Occipital lobe (tissue), 1 donor: ENCODE measurements at regions not wholly inside any gene's neighbourhood (a gene's known extent, or its start where the extent isn't known, plus 50 kb on each side); places are given as distances from the start of the nearest gene placed in this dataset.

Experiments
- DNase-seq: peaks from one replicate; lab custom pipeline; 2025; lab: John Stamatoyannopoulos, UW

DNA sequence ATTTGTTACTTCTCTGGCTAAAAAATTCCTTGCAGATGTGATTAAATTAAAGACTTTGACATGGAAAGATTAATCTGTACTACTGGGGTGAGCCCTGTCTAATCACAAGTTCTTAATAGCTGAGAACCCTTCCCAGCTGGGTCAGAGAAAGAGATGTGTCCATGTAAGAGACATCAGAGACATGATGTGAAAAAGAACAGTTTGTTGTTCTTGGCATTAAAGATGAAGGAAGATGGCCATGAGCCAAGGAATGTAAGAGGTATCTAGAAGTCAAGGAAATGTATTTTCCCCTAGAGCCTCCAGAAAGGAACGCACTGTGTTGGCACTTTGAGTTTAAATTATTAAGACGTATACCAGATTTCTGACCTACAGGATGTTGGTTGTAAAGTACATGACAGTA is 1271.5 kb upstream of the PRMT6 start:
- DNase-seq: no peak

DNA sequence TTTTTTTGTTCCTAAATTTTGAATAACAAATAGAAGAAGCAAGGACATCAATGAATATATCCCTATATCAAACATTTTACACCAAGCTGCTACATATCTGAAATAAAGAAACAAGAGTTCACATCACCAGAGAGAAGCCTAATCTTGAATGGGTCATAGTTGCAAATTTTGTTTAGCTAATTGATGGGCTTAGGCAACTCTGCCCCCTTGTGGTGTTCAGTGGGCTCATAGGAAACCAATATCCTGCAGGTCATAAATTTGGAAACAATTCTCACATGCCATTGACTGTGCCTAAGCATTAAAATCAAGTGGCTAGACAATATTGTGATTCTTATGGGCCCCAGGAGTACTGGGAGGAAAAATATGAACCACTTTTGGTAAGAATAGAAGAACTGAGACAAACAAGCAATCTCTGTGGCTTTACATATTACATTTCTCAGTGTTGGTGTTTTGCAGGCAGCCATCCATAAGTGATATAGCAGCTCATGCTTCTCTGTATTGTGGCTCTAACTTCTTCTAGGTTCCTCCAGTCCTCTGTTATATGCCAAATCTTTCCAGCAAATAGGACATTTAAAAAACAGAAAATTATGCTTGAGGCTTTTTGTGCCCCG is 1262.8 kb upstream of the PRMT6 start:
- peak; percentile 7 for DNase-seq

DNA sequence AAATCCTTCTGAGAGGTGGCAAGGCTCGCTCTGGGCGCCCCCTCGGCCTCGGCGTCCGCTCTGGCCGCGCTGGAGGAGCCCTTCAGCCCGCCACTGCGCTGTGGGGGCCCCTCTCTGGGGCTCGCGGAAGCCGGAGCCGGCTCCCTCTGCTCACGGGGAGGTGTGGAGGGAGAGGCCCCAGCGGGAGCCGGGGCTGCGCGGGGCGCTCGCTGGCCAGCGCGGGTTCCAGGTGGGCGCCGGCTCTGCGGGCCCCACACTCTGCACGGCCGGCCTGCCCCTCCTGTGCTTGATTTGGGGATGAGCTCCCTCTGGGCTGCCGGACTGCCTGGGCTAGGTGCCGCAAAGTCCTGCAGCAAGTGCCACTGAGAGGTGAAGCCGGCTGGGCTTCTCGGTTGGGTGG is 1260.7 kb upstream of the PRMT6 start:
- no peak for DNase-seq

DNA sequence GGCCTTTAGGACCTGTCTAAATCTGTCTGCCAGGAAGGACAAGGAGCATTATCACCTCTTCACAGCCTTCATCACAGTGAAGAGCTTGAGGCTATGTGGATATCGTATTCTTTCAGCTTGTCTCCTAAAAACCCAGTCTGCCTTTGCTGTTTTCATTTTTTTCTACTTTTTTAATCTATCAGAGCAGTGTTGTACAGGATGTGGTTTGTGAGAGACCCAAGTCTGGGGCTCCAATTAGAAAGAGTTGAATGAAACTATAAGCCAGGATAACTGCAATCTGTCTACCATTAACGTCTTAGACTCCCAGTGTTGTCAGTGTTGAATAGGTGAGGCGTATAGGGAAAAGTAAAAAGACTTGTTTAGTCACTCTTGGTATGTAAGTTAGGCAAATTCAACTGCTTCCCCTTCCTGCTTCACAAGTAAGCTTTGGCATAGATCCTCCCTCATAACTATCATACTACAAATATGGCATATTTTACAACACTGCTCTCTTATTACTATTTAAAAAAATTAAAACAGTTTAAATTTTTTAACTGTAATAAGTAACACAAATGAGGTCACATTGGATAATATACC is 1225.8 kb upstream of the PRMT6 start:
- no peak for DNase-seq

DNA sequence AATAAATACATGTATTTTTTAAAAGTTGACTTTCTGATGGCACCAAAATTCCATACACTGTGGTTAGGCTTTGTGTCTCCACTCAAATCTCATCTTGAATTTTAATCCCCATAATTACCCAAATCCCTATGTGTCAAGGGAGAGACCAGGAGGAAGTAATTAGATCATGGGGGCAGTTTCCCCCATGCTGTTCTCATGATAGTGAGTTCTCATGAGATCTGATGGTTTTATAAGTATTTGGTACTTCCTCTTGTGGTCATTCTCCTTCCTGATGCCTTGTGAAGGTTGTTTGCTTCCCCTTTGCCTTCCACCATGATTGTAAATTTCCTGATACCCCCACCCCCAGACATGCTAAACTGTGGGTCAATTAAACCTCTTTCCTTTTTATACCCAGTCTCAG is 1218.4 kb upstream of the PRMT6 start:
- DNase-seq: no peak

DNA sequence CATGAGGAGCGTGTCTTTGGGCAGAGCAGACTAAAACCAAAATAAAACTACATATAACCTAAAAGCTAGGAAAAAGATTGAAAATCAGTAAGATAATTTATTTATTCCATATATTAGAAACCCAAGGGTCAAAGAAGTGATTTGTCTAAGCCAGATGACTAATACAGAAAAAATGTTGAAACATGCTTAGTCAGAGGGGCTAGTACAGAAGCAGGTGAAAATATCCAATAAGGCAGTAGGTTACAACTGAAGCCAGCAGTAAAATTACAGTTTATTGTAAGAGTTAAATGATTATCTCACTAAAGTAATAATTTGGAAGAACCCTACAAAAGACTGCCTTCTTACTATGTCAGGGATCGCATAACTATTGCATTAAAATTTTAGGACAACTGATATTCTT is 1190.9 kb upstream of the PRMT6 start:
- DNase-seq: no peak

DNA sequence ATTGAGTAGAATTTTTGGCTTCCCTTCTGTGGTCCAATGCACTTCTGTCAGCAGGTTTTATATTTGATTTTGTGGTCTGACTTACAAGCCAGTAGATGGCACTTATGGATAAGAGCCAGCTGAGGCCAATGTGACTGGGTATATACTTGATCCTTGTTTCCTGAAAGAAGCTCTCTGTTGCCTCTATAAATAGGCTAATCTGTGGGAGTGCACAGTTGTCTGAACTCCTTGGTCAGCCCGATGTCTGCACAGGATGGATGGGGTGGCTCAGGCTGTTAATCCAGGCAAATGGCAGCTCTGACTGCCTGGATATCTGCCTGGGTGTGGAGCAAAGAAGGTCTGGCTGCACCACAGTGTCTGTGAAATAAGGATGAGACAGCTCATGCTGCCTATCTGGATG is 1183.7 kb upstream of the PRMT6 start:
- no peak for DNase-seq

DNA sequence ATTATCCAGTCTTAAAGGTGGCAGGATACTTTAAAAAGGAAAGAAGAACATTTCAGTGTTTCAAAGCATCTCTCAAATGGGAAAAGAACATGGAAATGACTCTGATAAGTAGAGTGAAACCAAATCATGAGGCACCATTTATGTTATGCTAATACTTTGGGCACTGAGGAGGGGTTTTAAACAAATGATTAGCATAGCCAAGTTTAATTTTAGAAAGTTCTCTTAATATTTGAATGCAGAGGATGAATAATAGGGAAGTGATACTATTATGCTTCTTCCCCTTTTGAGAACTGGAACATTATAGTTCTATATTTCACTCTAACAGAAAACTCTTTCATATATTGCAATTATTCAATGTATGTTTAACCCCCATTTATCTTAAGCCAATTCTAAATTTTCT is 1181.9 kb upstream of the PRMT6 start:
- DNase-seq: no peak

DNA sequence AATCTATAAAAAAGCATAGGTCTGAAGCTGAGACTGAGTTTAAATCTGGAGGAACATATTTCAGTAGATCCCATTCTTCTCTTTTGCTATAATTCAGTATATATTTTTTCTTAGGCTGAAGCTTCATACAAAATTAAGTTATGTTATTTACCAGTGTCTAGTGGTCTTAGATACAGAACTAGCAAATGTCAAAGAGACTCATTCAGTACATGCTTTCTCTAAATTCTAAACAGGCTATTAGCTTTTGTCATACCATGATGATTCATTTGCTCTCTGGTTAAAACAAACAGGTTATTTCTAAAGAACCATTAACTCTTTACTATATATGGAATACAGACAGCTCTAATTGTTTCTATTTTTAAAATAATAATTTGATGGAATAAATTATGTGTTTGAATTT is 1170.2 kb upstream of the PRMT6 start:
- DNase-seq: no peak

DNA sequence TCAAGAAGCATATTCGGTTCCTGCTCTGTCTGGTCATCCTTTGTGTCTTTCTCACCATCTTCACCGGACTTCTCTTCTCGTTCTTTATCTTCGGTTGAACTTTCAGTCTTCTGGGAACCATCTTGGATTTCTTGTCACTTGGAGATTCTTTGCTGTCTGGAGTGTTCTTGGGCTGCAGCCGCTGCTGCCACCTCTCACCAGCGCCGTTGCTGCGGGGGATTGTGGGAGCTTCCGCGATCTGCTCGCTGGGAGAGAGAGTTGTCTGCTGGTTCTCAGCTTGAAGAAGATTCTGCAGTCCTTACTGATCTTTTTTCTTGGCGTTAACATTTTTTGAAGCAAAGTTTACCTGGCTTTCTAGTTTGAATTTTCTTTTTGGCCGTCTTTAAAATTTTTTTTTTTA is 1165.2 kb upstream of the PRMT6 start:
- no peak for DNase-seq

DNA sequence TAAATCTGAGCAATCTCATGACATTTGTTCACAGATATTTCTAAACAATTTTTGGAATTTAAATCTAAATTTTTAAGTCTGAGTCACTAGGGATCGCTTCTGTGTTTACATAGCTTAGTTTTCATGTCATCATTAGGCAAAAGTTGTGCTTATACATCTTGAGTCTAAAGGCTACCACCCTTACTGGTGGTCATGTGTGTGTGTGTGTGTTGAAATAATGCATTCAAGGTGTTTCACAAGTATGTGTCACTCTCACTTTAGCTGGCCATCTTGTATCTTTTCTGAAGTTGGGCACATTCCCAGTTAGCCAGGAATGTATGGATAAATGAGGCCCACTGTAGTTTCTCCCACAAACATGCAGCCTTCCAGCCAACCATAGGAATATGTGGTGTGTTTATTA is 1162.5 kb upstream of the PRMT6 start:
- no peak for DNase-seq

DNA sequence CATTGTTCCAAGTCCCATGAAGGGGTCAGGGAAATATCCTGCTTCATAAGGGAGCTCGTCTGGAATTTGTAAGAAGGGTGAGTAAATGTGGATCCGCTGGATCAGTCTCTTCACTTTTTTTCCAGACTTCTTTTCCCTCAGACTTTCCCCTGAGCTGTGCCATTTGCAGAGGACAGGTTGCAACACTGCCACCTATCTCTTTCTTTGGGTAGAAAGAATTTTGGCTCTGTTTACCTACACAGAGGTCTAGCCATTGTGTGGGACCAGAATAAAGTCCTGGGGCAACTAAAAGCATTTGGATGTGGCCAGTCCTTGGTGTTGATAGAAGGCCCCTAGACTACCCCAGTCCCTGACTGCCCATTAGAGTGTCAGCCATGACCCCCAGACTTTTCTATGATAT is 1146.7 kb upstream of the PRMT6 start:
- DNase-seq: no peak

DNA sequence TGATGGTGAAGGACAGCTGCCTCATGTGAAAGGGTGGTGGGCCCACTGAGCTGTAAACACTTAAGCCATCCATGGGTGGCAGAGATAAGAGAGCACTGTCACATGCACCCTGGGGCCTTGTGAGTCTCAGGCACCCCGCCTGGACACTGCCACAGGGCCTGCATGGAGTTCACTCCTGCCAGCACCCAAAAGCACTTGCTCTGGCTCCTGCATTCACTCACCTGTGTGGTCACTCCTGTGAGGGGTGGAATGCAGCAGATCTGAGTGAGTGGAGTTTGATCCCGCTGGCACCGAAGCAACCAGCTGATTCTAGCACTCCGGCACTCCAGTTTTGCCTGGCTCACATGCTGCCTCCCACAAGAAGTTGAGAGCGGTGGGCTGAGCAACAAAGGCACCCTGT is 1142.1 kb upstream of the PRMT6 start:
- DNase-seq: no peak

DNA sequence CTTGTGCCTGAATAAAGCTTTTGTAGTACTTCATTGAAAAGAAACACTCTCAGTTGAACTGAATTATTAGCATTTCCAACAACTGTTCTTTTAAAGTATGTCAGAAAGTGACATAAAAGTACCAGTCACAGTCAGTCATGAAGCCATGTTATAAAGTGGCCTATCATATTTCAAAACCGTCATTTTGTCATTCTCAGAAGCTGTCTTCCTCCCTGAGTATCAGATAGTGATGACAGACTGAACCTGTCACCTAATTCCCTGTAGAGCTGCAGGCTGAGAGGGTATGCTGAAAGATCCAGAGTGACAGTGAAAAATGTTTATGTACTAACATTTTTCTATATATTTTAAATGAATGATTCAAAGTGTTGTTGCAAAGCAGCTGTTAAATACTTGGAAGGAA is 1121.7 kb upstream of the PRMT6 start:
- no peak for DNase-seq

DNA sequence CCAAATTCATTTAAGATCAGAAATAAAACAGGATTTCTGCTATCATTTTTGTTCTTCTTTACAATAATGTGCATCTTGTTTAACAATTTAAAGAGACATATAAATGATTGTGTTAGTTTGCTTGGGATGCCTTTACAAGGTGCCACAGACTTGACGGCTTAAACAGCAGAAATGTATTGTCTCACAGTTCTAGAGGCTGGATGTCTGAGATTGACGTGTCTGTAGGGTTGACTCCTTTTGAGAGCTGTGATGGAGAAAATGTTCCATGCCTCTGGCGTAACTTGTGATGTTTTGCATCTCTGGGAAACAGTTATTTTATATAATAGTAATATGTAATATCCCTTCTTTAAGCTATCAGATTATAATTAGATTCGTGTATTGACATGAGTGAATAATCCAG is 1091.6 kb upstream of the PRMT6 start:
- no peak for DNase-seq

DNA sequence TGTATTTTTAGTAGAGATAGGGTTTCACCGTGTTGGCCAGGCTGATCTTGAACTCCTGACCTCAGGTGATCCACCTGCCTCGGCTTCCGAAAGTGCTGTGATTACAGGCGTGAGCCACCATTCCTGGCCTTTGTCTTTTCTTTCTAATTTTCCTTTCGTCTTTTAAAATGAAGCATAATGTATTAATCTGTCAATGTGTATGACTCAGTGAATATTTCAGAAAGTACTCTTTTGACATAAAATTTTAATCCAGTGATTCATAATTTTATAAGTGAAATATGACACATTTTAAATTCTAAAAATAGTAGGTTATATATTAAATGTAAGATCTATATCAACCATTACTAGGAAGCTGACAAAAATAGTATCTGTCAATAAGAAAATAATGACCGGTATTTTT is 1059.0 kb upstream of the PRMT6 start:
- no peak for DNase-seq

DNA sequence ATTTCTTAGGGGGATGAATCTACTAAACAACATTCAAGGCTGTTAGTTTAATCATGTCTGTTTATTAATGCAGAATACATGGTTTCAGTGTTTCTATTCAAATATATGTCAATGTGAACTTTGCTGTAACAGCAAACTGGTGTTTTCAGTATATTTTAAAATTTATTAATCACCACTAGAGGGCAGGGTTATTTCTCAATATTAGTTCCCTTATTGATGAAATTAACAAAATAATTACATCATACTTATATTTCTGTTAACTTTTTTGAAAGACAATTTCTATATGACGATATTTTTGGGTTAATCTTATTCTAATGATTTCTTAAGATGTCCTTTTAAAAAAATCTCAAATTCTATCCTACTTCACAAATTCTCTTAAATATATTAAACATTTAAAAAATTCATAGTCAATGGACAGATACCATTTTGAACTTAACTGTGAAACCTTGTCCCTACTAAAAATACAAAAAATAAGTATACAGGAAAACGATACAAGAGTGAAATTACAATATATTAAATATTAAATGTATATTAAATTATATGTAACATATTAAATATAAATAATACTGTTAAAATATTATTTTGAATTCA is 1034.1 kb upstream of the PRMT6 start:
- DNase-seq: no peak

DNA sequence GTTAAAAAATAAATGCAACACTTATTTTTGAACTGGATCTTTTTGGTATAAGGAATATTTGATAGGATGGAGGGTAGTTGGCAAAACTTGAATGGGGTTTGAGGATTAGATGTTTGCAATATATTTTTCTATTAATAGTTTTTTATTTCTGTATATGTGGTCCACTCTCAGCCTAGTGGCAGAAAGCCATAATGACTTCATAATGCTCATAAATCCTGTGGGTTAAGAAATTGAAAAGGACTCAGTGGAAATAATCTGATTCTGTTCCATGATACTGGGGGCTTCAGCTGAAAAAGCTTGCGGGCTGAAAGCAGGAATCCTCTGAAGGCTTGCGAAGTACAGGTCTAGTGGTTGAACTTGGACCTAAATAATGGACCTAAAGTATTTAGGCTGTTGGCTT is 1028.6 kb upstream of the PRMT6 start:
- no peak for DNase-seq

DNA sequence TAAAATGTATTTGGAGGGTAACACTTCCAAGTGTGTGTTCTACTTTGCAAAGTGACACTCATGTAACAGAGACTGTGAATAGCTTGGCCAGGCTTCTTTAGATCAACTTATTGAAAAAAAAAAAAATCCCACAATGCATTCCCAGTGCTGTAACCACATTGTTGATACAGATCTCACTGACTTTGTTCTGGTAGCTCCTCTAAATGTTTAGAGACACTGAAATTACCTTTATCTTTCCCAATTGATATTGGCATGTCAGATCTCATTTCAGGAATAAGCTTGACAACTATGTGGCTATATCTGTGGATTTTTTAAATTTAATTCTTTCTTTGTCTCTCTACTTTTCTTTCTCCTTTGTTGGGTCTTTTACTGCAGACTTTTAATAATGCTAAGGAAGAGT is 1018.9 kb upstream of the PRMT6 start:
- no peak for DNase-seq

DNA sequence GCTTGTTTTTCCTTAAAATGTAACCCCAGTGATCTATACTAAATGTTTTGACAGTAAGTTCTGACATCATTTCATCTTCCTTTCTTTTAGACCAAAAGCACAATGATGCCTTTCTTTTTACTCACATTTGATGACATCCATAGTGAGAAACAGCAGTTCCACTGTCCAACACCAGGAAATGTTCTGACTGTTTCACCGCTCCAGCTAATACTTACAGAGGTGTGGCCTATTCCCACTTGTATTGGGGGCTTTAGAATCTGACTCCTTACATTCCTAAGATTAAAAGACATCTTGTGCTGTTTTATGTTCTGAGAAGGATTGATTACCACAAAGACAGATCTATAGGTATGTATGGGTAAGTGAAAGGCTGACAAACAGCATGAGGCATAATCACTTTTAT is 1018.2 kb upstream of the PRMT6 start:
- DNase-seq: no peak

DNA sequence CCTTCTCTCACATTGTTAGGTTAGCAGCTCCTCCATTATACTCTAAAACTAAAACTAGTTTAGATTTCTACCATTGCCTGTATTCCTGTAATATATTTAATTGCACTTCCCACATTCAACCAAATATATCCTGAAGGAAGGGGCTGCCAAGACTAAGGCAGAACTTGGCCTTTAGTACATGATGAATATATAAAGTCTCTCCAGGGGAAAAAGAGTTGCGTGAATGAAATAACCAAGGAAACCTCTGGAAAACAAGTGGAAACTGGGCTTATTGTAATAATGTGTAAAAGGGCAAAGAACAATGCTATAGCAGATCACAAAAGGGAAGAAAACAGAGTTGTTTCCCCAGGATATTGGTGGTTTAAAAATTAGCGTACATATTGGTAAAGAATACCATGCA is 1012.5 kb upstream of the PRMT6 start:
- no peak for DNase-seq

DNA sequence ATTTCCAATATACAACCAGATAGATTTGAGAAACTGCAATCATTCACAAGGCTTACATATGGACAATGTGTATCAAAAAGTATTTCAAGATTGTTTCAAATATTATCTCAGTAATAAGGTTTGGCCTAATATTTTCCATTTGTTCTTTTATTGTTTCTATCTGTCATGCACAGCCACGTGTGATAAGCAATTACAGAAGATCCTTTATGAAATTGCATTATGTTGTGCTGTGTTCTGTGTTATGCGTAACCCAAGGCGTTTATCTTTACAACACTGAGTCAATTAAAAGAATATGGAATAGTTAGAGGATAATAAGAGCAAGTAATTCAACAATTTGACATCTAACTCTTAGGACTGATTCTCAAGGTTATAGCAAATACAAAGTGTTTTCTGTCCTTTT is 1009.3 kb upstream of the PRMT6 start:
- DNase-seq: no peak

DNA sequence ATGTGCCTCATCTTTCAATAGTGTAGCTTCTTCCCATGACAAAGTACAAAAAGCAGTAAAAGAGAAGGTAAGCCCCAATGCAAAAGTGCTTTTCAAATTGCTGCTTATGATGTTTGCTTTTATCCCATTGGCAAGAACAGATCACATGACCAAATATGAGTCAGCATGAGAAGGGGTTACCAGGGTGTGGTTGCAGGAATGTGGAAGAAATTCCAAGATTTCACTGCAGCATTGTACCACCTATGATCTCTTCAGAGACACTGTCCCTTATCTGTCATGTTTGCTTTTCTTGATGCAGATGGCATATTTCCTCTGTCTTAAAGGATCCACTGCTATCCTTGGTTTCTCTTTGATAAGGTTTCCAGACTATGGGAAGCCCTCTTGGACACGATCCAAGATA is 1006.9 kb upstream of the PRMT6 start:
- no peak for DNase-seq

DNA sequence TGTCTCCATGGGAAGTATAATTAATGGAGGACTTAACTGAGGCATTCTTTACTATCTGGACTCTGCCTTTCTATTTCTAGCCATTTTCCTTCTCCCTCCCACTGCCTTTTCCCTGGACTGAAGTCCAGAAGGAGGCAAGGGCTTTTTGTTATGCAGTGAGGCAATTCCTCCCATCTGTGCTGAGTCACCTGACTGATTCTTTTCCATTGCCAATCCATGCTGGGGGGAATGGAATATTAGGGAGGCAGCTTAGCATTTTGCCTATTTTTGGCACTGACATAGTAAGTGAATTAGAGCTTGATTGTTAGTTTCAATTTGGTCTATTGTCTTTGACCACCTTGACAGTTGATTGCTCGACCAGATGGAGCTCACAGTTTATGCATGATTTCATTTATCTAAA is 1000.6 kb upstream of the PRMT6 start:
- DNase-seq: no peak
